GM10248 (cell line): ENCODE measurements at regions not wholly inside any gene's neighbourhood (a gene's known extent, or its start where the extent isn't known, plus 50 kb on each side); places are given as distances from the start of the nearest gene placed in this dataset.

Experiments used
- CTCF ChIA-PET: fragments of 300-600 bp; sonication (Branson Sonifier 250); formaldehyde crosslinking; extraction: SDS; loops from one replicate; lab custom pipeline; 2021; ENCODE audit warnings: antibody characterized with exemption; lab: Yijun Ruan, JAX
- POLR2A ChIA-PET: fragments of 350-650 bp; sonication (Branson Sonifier 250); formaldehyde crosslinking; extraction: SDS; loops from one replicate; lab custom pipeline; 2020; ENCODE audit warnings: antibody characterized with exemption; lab: Yijun Ruan, JAX
- DNase-seq: peaks from one replicate; pipeline ENCODE4 v3.0.0; 2012; ENCODE audit errors: extremely low spot score
- TF ChIP-seq, protein P1 (sequence below): IDR thresholded peaks from 2 replicates; pipeline ENCODE4 v1.5.1; 2012; ENCODE audit warnings: mild to moderate bottlenecking, low read depth; ENCODE audit errors: extremely low read depth, missing control alignments, control extremely low read depth

DNA sequence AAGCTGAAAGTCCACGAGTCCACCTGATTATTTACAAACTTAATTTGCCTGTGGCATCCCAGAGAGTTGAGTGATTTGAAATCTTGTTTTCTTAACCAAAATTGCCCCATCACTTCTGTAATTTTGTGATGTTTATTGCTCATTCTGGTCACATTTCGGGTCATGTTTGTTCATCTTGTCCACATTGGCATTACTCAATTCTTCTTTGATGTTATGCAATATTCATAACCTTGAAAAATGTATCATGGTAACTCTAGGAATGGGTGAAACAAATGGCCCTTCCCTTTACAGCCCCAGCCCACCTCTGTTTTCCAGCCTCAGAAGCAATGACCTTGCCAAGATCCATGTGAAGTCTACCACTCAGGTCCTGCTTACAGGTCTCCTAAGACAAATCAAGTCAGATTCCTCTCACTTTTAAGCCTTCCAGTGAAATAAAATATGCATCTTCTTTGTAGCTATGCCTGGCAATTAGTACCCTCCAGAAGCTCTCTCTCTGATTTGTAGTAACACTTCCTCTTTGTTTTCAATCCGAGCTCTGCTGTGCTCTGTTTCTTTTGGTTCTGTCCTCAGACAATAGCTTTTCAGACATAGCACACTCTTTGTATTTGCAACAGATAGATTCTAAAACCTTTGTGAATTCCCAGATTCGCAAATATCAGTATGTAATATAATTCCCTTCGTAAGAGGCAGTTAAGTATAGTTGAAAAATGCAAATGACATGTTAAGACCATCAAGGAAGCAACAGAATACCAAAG, 330.3 kb upstream of the IRX1 start:
- TF ChIP-seq, protein P1, sequence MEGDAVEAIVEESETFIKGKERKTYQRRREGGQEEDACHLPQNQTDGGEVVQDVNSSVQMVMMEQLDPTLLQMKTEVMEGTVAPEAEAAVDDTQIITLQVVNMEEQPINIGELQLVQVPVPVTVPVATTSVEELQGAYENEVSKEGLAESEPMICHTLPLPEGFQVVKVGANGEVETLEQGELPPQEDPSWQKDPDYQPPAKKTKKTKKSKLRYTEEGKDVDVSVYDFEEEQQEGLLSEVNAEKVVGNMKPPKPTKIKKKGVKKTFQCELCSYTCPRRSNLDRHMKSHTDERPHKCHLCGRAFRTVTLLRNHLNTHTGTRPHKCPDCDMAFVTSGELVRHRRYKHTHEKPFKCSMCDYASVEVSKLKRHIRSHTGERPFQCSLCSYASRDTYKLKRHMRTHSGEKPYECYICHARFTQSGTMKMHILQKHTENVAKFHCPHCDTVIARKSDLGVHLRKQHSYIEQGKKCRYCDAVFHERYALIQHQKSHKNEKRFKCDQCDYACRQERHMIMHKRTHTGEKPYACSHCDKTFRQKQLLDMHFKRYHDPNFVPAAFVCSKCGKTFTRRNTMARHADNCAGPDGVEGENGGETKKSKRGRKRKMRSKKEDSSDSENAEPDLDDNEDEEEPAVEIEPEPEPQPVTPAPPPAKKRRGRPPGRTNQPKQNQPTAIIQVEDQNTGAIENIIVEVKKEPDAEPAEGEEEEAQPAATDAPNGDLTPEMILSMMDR: no peak
- ChIA-PET CTCF (no interaction called here), POLR2A (no interaction called here)
- DNase-seq: no peak

GRCh38 chr5:3262451-3262850, 333.2 kb upstream of the IRX1 start:
- ChIA-PET CTCF (no interaction called here), POLR2A (no interaction called here)
- DNase-seq: no peak
- TF ChIP-seq, protein P1: no peak

DNA sequence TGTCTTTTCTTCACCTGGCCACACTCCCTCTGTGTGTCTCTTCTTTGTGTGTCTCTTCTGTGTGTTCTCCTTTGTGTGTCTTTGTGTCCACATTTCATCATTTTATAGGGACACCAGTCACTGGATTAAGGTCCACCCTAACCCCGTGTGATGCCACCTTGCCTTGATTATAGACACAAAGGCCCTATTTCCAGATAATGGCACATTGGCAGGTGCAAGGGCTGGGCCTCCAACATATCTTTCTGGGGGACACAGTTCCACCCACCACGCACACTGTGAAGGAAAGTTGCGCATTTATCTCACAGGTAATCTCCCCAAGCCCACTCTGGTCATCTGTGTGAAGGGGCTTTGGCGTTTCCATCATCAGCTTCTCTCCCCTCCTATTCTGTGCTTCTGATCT, 334.6 kb upstream of the IRX1 start:
- no peak for DNase-seq
- TF ChIP-seq, protein P1: no peak
- ChIA-PET CTCF (no interaction called here), POLR2A (no interaction called here)

- POLR2A ChIA-PET: no interaction called here
- CTCF ChIA-PET: no interaction called here
- DNase-seq: no peak
- TF ChIP-seq, protein P1: no peak
Observed at GRCh38 chr5:3258050-3258449, 337.6 kb upstream of the IRX1 start.

DNA sequence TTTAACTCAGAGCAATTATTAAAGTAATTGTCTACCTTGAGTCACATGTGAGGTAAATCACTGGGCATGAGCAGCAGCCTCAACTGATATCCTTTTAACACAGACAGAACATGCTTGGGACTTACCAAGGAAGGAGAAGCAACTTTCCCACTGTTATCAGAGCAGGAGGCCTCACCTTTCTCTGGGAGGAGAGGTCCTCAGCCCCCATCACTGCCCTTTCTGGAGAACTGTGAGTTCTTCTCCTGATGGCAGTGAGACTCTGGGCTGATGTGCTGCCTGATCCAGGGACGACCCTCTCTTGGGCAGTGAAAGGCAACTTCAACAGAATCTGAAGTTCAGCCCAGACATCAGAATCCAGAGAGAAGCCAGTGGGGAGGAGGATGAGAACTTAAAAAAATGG, 343.4 kb upstream of the IRX1 start:
- POLR2A ChIA-PET: no interaction called here
- CTCF ChIA-PET: no interaction called here
- DNase-seq: no peak
- TF ChIP-seq, protein P1: no peak

DNA sequence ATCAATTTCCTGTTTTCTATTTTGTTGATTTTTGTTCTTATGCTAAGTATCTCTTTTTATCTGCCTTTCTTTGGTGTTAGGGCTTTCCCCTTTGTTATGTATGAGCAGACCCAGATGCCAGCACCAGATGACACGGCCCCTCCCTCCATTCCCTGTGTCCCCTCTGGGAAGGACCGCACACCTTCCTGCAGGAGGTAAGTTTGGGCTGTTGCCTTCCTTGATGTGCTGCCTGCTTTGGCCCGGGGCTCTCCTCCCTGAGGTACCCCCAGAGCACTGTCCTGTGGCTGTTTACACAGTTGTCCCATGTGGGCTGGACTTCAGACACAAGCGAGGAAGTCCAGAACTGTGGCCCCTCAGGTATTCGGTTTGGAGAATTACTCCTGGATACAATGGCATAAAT, 343.8 kb upstream of the IRX1 start:
- TF ChIP-seq, protein P1: no peak
- DNase-seq: no peak
- ChIA-PET CTCF (no interaction called here), POLR2A (no interaction called here)
